LNCaP clone FGC (cell line): ENCODE measurements at regions not wholly inside any gene's neighbourhood (a gene's known extent, or its start where the extent isn't known, plus 50 kb on each side); places are given as distances from the start of the nearest gene placed in this dataset.
A peak's percentile ranks its signal among the peaks of the same experiment; 100 is the strongest.

Source experiments
- DNase-seq: peaks from one replicate; pipeline ENCODE4 v3.0.0-alpha.2; 2011; ENCODE audit warnings: low read depth
- H3K4me3 ChIP-seq: 2 replicates; pipeline ENCODE4 v1.5.1; 2011; ENCODE audit warnings: mild to moderate bottlenecking, low read depth, low read length, control low read depth
- TF ChIP-seq, protein P1 (sequence below): IDR thresholded peaks from 2 replicates; pipeline ENCODE4 v1.5.1; 2012; ENCODE audit warnings: mild to moderate bottlenecking; ENCODE audit not compliant: control insufficient read depth, insufficient read depth; ENCODE audit errors: extremely low read depth

DNA sequence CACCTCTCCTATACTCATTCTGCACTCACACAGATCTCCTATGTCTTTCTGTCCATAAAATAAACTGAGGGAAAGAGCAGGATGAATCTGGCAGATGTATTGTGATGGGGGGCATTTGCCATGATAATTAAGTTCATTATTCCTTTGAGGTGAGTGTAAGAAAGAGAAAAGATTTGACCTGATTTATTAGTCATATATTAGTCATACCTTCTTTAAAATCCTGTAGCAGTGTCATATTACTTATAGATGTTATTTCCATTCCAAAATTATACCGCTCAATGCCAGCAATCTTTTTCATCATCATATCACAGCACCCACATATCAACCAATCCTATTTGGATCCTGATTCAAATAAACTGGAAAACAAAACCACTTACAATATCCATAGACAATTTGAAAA lies 733.3 kb upstream of the SLC35B3 start:
- TF ChIP-seq, protein P1, sequence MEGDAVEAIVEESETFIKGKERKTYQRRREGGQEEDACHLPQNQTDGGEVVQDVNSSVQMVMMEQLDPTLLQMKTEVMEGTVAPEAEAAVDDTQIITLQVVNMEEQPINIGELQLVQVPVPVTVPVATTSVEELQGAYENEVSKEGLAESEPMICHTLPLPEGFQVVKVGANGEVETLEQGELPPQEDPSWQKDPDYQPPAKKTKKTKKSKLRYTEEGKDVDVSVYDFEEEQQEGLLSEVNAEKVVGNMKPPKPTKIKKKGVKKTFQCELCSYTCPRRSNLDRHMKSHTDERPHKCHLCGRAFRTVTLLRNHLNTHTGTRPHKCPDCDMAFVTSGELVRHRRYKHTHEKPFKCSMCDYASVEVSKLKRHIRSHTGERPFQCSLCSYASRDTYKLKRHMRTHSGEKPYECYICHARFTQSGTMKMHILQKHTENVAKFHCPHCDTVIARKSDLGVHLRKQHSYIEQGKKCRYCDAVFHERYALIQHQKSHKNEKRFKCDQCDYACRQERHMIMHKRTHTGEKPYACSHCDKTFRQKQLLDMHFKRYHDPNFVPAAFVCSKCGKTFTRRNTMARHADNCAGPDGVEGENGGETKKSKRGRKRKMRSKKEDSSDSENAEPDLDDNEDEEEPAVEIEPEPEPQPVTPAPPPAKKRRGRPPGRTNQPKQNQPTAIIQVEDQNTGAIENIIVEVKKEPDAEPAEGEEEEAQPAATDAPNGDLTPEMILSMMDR: no peak
- no peak overlapping the region for H3K4me3 ChIP-seq
- no peak for DNase-seq

DNA sequence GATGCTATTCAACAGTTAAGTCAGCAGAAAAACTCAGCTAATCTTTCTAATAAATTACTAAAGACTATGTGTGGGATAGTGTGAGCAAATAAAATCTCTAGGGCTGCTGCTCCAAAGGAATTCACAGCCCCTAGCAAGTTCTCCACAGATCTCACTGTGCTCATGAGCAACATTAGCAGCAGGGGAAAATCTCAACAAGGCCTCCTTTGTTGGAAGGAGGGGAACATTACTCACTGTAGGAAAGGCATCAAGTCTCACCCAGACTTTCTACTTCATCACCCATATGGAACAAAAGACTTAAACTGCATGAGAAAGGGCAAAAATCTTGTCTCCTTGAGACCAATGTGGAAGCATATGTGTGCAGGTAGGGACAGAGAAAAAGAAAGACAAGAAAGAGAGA lies 726.4 kb upstream of the SLC35B3 start:
- no peak overlapping the region for H3K4me3 ChIP-seq
- no peak for DNase-seq
- TF ChIP-seq, protein P1: no peak

- TF ChIP-seq, protein P1: no peak
- H3K4me3 ChIP-seq: no peak overlapping the region
- DNase-seq: no peak
These were observed 723.7 kb upstream of the SLC35B3 start for GRCh38 chr6:9159051-9159450.

- H3K4me3 ChIP-seq: no peak overlapping the region
- DNase-seq: no peak
- TF ChIP-seq, protein P1: no peak
These were observed 720.5 kb upstream of the SLC35B3 start for GRCh38 chr6:9155836-9156235.

GRCh38 chr6:9143140-9143539 lies 707.8 kb upstream of the SLC35B3 start:
- TF ChIP-seq, protein P1: no peak
- H3K4me3 ChIP-seq: no peak overlapping the region
- DNase-seq: no peak

DNA sequence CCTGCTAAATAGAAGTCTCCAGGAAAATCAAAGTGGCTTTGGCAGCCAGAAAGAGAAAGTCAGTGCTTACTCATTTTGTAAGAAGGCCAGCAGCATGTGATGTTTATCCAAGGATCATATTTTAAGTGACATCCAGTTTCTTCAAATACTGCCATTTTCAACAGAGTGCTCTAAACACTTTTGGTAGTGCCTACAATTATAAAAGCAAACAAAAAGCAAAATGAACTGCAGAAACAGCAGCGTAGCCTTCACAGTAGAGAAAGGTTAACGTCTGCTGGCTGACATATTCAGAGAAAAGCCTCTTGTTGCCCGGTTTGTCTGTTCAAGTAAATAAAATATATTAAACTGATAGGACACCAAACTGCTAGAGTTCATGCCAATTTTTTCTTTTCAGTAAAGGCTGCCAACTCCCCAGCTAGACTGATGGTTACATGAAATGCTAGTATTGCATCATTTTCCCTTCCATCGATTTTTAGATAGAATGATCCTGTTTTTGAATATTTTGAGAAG lies 705.7 kb upstream of the SLC35B3 start:
- DNase-seq: peak; percentile 75
- TF ChIP-seq, protein P1: no peak
- peak overlapping the region; percentile 16; the same call in 1 of the 2 replicates for H3K4me3 ChIP-seq

DNA sequence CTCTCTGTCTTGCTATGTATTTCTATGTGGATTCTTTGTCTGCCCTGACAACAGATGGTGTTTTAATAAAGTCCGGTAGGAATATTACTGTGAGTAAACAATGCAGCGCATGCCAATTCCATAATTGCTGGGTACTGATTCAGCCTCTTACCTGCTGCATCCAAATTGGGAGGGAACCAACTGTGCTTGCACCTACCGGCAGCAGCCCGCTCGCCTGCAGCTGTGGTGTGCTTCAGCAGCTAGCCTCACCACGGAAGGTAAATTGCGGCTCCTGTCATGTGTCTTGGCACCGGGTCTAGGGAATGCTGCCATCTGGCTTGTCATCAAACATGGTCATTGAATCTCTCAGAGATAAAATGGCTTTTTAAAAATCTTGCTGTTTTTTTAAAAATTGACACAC lies 704.8 kb upstream of the SLC35B3 start:
- TF ChIP-seq, protein P1: no peak
- peak overlapping the region; percentile 16; the same call in 1 of the 2 replicates for H3K4me3 ChIP-seq
- peak; percentile 78 for DNase-seq
